SK-N-MC (cell line): ENCODE measurements at regions not wholly inside any gene's neighbourhood (a gene's known extent, or its start where the extent isn't known, plus 50 kb on each side); places are given as distances from the start of the nearest gene placed in this dataset.

Source experiments
- EZH2 ChIP-seq: fragments of 200-600 bp; sonication (generic); IDR thresholded peaks from one replicate; pipeline ENCODE4 v1.6.1; 2017; ENCODE audit warnings: antibody characterized with exemption
- POLR2AphosphoS5 ChIP-seq: IDR thresholded peaks from 2 replicates; pipeline ENCODE4 v1.6.1; 2012; ENCODE audit warnings: mild to moderate bottlenecking, low read depth, low read length, borderline replicate concordance

DNA sequence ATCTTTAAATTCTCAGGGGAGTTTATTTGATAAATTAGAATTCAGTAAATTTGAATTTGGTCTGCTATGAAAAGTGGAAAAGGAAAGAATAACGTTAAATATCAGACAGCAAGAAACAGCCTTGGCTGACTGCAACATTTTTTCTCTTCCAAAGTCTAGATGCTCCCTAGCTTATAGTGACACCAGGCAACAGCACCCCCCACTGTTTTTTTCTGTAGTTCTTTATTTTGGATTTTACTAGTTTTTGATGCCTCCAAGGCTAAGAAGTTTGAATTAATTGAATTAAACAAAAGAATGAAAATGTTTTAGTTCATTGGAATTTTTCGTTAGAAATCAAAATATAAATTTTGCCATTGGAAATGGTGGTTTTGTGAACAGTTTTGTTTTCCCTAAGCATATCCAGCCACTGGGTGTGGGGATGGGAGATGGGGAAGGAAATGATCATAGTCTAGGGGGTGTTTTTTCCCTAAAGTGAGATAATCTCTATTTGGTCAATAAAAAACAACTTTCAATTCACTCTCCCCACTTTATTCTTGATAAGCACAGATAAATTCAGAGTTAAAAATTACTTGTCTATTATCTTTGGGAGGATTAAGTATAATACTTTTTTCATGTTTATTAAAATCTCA, 199.3 kb upstream of the CD180 start:
- TF ChIP-seq EZH2: no peak
- no peak for TF ChIP-seq POLR2AphosphoS5
